HCT116 (cell line): ENCODE measurements at regions not wholly inside any gene's neighbourhood (a gene's known extent, or its start where the extent isn't known, plus 50 kb on each side); places are given as distances from the start of the nearest gene placed in this dataset.

ENCODE experiments used
- ATAC-seq: fragments of 200-7000 bp; cut with Tn5 transposase; 2 replicates; pipeline ENCODE4 v1.9.1; 2020; ENCODE audit warnings: mild to moderate bottlenecking, moderate library complexity
- BruUV-seq: library from RNA; stranded (reverse); fragments of 400-500 nt; replicated peaks from 2 replicates; lab custom pipeline; 2021; lab: Mats Ljungman, UMichigan
- CTCF ChIA-PET: fragments of 300-600 bp; sonication (Branson Sonifier 250); formaldehyde crosslinking; loops from one replicate; lab custom pipeline; 2021; ENCODE audit warnings: antibody characterized with exemption; lab: Charles Lee
- POLR2A ChIA-PET: fragments of 300-600, 350-600 bp; sonication (Branson Sonifier 250); formaldehyde crosslinking; loops from one replicate; lab custom pipeline; 2021; ENCODE audit warnings: antibody characterized with exemption; lab: Charles Lee
- RAD21 ChIA-PET, 2 experiments: fragments of 300-600 bp; sonication (Branson Sonifier 250); formaldehyde crosslinking; loops; one replicate each; lab custom pipeline; 2023; ENCODE audit warnings: low total read pairs in 2 of 2; ENCODE audit not compliant: uncharacterized antibody in 2 of 2, unreplicated experiment in 2 of 2, low non-redundant PET in 1 of 2; lab: Charles Lee
- DNase-seq: peaks from one replicate; pipeline ENCODE4 v3.0.0-alpha.2; 2010; ENCODE audit warnings: low read depth, low spot score
- H2AFZ ChIP-seq: fragments of 200-600 bp; shearing (Covaris generic), sonication (generic); 2 replicates; pipeline ENCODE4 v1.6.1; 2017; ENCODE audit warnings: low read depth, mixed run types, mixed read lengths, antibody characterized with exemption, low read length; ENCODE audit not compliant: poor library complexity, severe bottlenecking
- H3K27ac ChIP-seq: 2 replicates; pipeline ENCODE4 v1.5.1; 2012; ENCODE audit warnings: low read depth, low read length
- H3K27me3 ChIP-seq: fragments of 200-600 bp; sonication (generic); 2 replicates; pipeline ENCODE4 v1.6.1; 2016; ENCODE audit warnings: mixed run types, low read length, mixed read lengths; ENCODE audit not compliant: insufficient read depth
- H3K36me3 ChIP-seq, 2 experiments: fragments of 200-500 bp in 1 of 2; fragments of 200-600 bp in 1 of 2; sonication (Bioruptor generic) in 1 of 2; sonication (generic) in 1 of 2; 2 replicates each; pipeline versions ENCODE4 v1.5.1 to v1.6.1; 2014 to 2016; ENCODE audit warnings: low read length in 2 of 2, inconsistent platforms in 1 of 2, mixed read lengths in 1 of 2, mixed run types in 1 of 2; ENCODE audit not compliant: insufficient read depth in 2 of 2, control insufficient read depth in 1 of 2
- H3K4me1 ChIP-seq, 2 experiments: fragments of 200-600 bp in 1 of 2; sonication (generic) in 1 of 2; 2 replicates each; pipeline versions ENCODE4 v1.5.1 to v1.6.1; 2012 to 2017; ENCODE audit warnings: low read length in 2 of 2, inconsistent platforms in 1 of 2, mild to moderate bottlenecking in 1 of 2, mixed read lengths in 1 of 2, mixed run types in 1 of 2, moderate library complexity in 1 of 2; ENCODE audit not compliant: insufficient read depth in 2 of 2, control insufficient read depth in 1 of 2
- H3K4me2 ChIP-seq: fragments of 200-600 bp; sonication (generic); 2 replicates; pipeline ENCODE4 v1.6.1; 2017; ENCODE audit warnings: mixed run types, low read length, mixed read lengths
- H3K4me3 ChIP-seq, 2 experiments: fragments of 200-600 bp in 1 of 2; sonication (generic) in 1 of 2; replicated peaks in 1 of 2; 2 replicates each; pipeline ENCODE4 v1.5.1; 2011 to 2016; ENCODE audit warnings: low read length in 2 of 2, control low read depth in 1 of 2, low read depth in 1 of 2, mild to moderate bottlenecking in 1 of 2, mixed read lengths in 1 of 2, mixed run types in 1 of 2
- H3K79me2 ChIP-seq: fragments of 200-600 bp; sonication (generic); 2 replicates; pipeline ENCODE4 v1.6.1; 2017; ENCODE audit warnings: mild to moderate bottlenecking, mixed run types, low read length, moderate library complexity, mixed read lengths; ENCODE audit not compliant: insufficient read depth
- H3K9ac ChIP-seq: fragments of 200-600 bp; sonication (generic); 2 replicates; pipeline ENCODE4 v1.6.1; 2016; ENCODE audit warnings: low read length, mixed read lengths
- H3K9me2 ChIP-seq: fragments of 200-600 bp; sonication (generic), shearing (Covaris generic); 2 replicates; pipeline ENCODE4 v1.6.1; 2017; ENCODE audit warnings: mixed run types, mild to moderate bottlenecking, moderate library complexity; ENCODE audit not compliant: insufficient read depth
- H3K9me3 ChIP-seq, 2 experiments: fragments of 200-500 bp in 1 of 2; fragments of 200-600 bp in 1 of 2; sonication (Bioruptor generic) in 1 of 2; sonication (generic) in 1 of 2; 2 replicates each; pipeline ENCODE4 v1.6.1; 2014 to 2017; ENCODE audit warnings: low read length in 2 of 2, mixed read lengths in 2 of 2, inconsistent platforms in 1 of 2, low read depth in 1 of 2, mild to moderate bottlenecking in 1 of 2, mixed run types in 1 of 2, moderate library complexity in 1 of 2; ENCODE audit not compliant: control insufficient read depth in 1 of 2, insufficient read depth in 1 of 2
- H4K20me1 ChIP-seq: fragments of 200-600 bp; sonication (generic), shearing (Covaris generic); 2 replicates; pipeline ENCODE4 v1.6.1; 2017; ENCODE audit warnings: mixed run types, mild to moderate bottlenecking, moderate library complexity; ENCODE audit not compliant: insufficient read depth
- CEBPB ChIP-seq: IDR thresholded peaks from 2 replicates; pipeline ENCODE4 v1.6.1; 2012; ENCODE audit warnings: low read depth
- EGR1 ChIP-seq: IDR thresholded peaks from 2 replicates; pipeline ENCODE4 v1.6.1; 2012; ENCODE audit warnings: low read depth
- ELF1 ChIP-seq: IDR thresholded peaks from 2 replicates; pipeline ENCODE4 v1.6.1; 2012; ENCODE audit warnings: low read depth, borderline replicate concordance
- EZH2 ChIP-seq: fragments of 200-600 bp; sonication (generic); IDR thresholded peaks from 2 replicates; pipeline ENCODE4 v1.6.1; 2017; ENCODE audit warnings: antibody characterized with exemption, mixed run types
- EZH2phosphoT487 ChIP-seq: fragments of 200-600 bp; IDR thresholded peaks from 2 replicates; pipeline ENCODE4 v1.6.1; 2018; ENCODE audit warnings: antibody characterized with exemption, borderline replicate concordance
- FOSL1 ChIP-seq: IDR thresholded peaks from 2 replicates; pipeline ENCODE4 v1.6.1; 2012; ENCODE audit warnings: low read depth
- POLR2AphosphoS5 ChIP-seq: IDR thresholded peaks from 2 replicates; pipeline ENCODE4 v1.6.1; 2011; ENCODE audit warnings: mild to moderate bottlenecking, low read depth, low read length, moderate library complexity
- SIN3A ChIP-seq: IDR thresholded peaks from 2 replicates; pipeline ENCODE4 v1.6.1; 2012; ENCODE audit warnings: low read depth
- SRF ChIP-seq: IDR thresholded peaks from 2 replicates; pipeline ENCODE4 v1.6.1; 2012; ENCODE audit warnings: low read depth
- TCF7L2 ChIP-seq: IDR thresholded peaks from 2 replicates; pipeline ENCODE4 v1.7.0; 2011; ENCODE audit warnings: borderline replicate concordance, inconsistent platforms; ENCODE audit not compliant: insufficient read depth, insufficient read length; ENCODE audit errors: extremely low read depth
- ZNF274 ChIP-seq: fragments of 200-500 bp; sonication (Bioruptor generic); IDR thresholded peaks from 2 replicates; pipeline ENCODE4 v1.6.1; 2014; ENCODE audit warnings: mild to moderate bottlenecking, low read depth, low read length, inconsistent platforms
- intact Hi-C: fragments of 100-400 bp; cut with micrococcal nuclease; formaldehyde crosslinking; loops from 2 replicates; pipeline ENCODE4 v1.10.0; 2022
- TF ChIP-seq, protein P1 (sequence below): IDR thresholded peaks from 2 replicates; pipeline ENCODE4 v1.6.1; 2011; ENCODE audit warnings: mild to moderate bottlenecking, low read length, moderate library complexity; ENCODE audit not compliant: insufficient replicate concordance; ENCODE audit errors: extremely low read depth
- TF ChIP-seq, protein P2 (sequence below), 3 experiments: fragments of 200-600 bp in 1 of 3; sonication (generic) in 1 of 3; IDR thresholded peaks in 2 of 3; conservative IDR thresholded peaks in 1 of 3; 2 replicates each; pipeline ENCODE4 v1.5.1; 2012 to 2017; ENCODE audit warnings: low read depth in 2 of 3, low read length in 2 of 3, antibody characterized with exemption in 1 of 3, borderline replicate concordance in 1 of 3, control low read depth in 1 of 3, mild to moderate bottlenecking in 1 of 3, mixed read lengths in 1 of 3, mixed run types in 1 of 3, moderate library complexity in 1 of 3; ENCODE audit not compliant: insufficient read depth in 1 of 3
- TF ChIP-seq, protein P3 (sequence below): IDR thresholded peaks from 2 replicates; pipeline ENCODE4 v1.6.1; 2012

DNA sequence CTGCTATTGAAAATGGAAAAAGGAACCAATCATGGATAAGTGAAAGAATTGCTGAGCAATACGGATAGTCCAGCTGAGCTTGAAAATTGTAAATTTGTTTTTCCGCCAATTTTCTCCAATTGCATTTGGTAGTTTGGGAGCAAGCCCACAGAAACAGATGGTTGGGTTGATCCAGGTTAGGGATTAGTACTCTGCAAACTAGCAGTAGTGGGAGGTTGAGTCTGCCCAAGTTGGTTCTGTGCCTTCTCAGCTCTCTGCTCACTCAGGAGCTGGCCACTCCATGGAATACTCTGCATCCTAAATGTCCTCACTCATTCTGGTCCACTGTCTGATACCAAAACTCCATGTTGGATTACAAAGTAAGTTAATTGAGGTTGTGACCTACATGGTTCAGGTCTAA, 361.1 kb upstream of the ATP2B1 start:
- no peak overlapping the region for H3K4me3 ChIP-seq
- ChIA-PET POLR2A (no interaction called here), RAD21 (no interaction called here), CTCF (no interaction called here)
- TF ChIP-seq, protein P1, sequence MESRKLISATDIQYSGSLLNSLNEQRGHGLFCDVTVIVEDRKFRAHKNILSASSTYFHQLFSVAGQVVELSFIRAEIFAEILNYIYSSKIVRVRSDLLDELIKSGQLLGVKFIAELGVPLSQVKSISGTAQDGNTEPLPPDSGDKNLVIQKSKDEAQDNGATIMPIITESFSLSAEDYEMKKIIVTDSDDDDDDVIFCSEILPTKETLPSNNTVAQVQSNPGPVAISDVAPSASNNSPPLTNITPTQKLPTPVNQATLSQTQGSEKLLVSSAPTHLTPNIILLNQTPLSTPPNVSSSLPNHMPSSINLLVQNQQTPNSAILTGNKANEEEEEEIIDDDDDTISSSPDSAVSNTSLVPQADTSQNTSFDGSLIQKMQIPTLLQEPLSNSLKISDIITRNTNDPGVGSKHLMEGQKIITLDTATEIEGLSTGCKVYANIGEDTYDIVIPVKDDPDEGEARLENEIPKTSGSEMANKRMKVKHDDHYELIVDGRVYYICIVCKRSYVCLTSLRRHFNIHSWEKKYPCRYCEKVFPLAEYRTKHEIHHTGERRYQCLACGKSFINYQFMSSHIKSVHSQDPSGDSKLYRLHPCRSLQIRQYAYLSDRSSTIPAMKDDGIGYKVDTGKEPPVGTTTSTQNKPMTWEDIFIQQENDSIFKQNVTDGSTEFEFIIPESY = no peak
- TF ChIP-seq SIN3A (no peak), EZH2phosphoT487 (no peak)
- H3K9me3 ChIP-seq = no peaks in the 10 kb centered on the region
- no peaks in the 10 kb centered on the region for H3K27me3 ChIP-seq
- no peaks in the 10 kb centered on the region for H3K9me2 ChIP-seq
- intact Hi-C loops = no loop called here
- DNase-seq (no peak), ATAC-seq (no peak)
- H3K4me1 ChIP-seq = no peaks in the 10 kb centered on the region
- no peak overlapping the region for H2AFZ ChIP-seq
- H3K27ac ChIP-seq = no peak overlapping the region
- no peak overlapping the region for H3K4me2 ChIP-seq
- BruUV-seq = no TSS peak
- no peaks in the 10 kb centered on the region for H3K79me2 ChIP-seq
- no peak overlapping the region for H3K9ac ChIP-seq
- H3K36me3 ChIP-seq = no peaks in the 10 kb centered on the region
- no peaks in the 10 kb centered on the region for H4K20me1 ChIP-seq

DNA sequence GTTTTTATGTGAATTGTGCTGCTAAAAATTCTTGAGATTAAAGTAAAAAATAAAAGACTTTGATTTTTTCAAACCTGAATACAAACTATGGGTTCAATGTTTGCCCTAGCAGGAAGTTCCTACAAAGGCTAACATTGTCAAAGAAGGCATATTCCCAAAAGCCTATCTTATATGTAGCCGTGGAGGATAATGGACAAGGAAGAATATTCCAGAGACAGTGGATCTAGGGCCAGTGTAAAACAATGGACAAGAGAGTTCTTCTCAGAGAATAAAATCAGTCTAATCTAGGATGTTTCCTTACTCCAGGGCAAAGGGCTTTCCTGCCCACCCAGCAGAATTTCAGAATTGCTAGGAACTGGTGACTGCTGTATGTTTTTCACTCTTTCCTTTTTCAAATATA, 359.2 kb upstream of the ATP2B1 start:
- no peaks in the 10 kb centered on the region for H3K9me3 ChIP-seq
- CTCF ChIA-PET = no interaction called here
- no TSS peak for BruUV-seq

More for the DNA sequence above, 359.2 kb upstream of the ATP2B1 start:
- Histone ChIP-seq H3K79me2 (no peaks in the 10 kb centered on the region), H3K27me3 (no peaks in the 10 kb centered on the region), H3K4me3 (no peak overlapping the region), H3K4me2 (no peak overlapping the region), H3K4me1 (0 out of 4 replicates have a peak, but pooled peaks cover 0 to 3% of the 10 kb centered on the region in 2 experiments), H3K36me3 (no peaks in the 10 kb centered on the region), H4K20me1 (no peaks in the 10 kb centered on the region), H3K9ac (no peak overlapping the region), H2AFZ (no peak overlapping the region), H3K9me2 (no peaks in the 10 kb centered on the region), H3K27ac (no peak overlapping the region)
- intact Hi-C loops = no loop called here
- POLR2A ChIA-PET = no interaction called here
- RAD21 ChIA-PET = no interaction called here
- TF ChIP-seq EGR1 (no peak), ELF1 (no peak), ZNF274 (no peak), SIN3A (no peak), FOSL1 (no peak), TCF7L2 (no peak), CEBPB (no peak), SRF (no peak), EZH2phosphoT487 (no peak), EZH2 (no peak), POLR2AphosphoS5 (no peak)
- TF ChIP-seq, protein P2, sequence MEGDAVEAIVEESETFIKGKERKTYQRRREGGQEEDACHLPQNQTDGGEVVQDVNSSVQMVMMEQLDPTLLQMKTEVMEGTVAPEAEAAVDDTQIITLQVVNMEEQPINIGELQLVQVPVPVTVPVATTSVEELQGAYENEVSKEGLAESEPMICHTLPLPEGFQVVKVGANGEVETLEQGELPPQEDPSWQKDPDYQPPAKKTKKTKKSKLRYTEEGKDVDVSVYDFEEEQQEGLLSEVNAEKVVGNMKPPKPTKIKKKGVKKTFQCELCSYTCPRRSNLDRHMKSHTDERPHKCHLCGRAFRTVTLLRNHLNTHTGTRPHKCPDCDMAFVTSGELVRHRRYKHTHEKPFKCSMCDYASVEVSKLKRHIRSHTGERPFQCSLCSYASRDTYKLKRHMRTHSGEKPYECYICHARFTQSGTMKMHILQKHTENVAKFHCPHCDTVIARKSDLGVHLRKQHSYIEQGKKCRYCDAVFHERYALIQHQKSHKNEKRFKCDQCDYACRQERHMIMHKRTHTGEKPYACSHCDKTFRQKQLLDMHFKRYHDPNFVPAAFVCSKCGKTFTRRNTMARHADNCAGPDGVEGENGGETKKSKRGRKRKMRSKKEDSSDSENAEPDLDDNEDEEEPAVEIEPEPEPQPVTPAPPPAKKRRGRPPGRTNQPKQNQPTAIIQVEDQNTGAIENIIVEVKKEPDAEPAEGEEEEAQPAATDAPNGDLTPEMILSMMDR (IDR thresholded peaks at IDR 0.05 in 2 of 3, conservative IDR thresholded peaks at IDR 0.05 in 1 of 3; ENCODE audit: borderline replicate concordance in 1 of 3, insufficient read depth in 1 of 3, low read depth in 2 of 3, low read length in 2 of 3) = no peak
- TF ChIP-seq, protein P1 = no peak
- TF ChIP-seq, protein P3, sequence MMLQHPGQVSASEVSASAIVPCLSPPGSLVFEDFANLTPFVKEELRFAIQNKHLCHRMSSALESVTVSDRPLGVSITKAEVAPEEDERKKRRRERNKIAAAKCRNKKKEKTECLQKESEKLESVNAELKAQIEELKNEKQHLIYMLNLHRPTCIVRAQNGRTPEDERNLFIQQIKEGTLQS = no peak
- no peak for ATAC-seq
- no peak for DNase-seq
